NCI-H2081 (cell line): ENCODE measurements at regions not wholly inside any gene's neighbourhood (a gene's known extent, or its start where the extent isn't known, plus 50 kb on each side); places are given as distances from the start of the nearest gene placed in this dataset.

Source experiments
- DNase-seq, 2 experiments: peaks; one replicate each; lab custom pipeline; 2025; lab: John Stamatoyannopoulos, UW

DNA sequence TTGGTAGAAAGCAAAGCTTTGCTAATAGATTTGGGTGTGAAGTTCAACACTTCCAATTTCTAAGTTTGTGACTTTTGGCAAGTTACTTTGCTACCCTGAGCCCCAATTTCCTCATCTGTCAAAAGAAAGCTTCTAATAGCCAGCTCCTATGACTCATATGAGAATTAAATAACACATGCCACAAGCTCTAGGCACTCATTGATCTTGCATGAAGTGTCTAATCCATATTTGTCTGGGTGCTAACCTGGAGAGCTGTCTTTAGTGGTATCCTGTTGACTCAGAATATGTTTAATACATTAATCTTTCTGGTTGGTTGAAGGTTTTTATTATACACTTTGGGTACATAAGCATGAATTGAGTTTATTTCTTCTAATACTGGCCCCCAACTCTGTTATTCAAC lies 188.8 kb downstream of the POSTN start:
- DNase-seq: no peak

DNA sequence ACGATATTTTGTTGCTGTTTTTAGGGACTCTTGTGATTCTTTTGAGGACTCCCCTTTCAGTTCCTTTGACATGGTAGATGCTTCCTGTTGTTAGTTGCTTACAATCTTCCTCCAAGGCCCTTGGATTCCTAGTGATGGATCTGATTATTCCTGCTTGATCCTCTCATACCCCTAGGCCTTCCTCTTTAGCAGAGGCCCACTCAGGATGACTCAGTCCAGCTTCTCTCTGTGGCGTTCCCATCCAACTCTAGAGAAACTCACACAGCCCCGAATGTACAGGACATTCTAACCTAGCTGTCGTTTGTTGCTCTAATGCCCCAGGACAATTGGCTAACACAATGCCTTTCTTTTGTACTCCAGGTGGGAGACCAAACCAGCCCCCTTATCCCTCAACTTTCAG lies 191.4 kb downstream of the POSTN start:
- no peak for DNase-seq

DNA sequence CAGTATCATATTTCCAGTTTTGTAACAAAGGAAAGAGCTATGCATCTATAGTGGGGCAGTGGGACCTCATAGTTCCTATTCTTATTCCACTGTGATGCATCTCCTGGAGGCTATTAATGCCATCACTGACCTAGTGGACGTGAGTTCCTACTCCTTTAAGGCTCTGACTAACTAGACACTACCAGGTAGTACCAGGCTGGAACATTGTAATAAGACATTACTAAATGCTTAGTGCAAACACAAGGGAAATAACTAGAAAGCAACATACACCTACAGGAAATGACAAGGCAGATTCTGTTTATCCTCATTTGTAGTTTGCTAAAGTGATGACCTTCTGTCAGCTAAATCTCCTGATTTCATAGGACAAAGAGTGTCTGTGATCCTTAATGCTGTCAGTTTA lies 192.5 kb downstream of the POSTN start:
- DNase-seq: no peak

DNA sequence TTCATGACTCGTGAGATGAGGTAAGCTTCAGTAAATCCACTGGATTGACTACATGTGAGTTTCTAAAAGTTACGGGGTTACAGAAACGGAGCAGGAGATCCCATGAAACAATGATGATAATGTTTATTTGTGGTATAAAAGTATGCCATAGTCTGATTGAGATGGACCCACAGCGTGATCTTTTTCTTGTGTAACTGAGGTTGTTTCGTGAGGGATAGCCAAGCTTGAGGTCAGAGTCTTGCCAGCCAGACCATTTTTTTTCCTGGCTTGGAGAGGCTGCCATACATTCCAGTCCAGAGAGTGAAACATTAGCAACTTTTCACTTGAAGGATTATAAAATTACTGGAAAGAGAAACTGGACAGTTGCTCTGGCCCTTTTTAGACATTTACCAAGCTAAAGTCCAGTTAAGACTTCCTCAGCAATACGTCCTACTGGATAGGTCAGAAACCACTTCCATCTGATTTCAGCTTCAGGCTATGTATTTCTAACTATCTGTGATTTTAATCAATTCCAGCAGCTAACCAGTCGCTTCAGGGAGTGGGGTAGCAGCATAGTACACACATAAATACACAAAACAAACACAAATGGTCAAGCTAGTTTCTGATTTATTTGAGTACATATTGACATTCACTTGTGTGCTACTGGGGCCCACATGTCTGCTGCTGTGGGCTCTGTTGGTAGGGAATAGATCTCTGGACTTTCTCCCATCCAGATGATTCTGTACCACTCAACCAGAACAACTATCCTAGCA lies 194.6 kb downstream of the POSTN start:
- no peak for DNase-seq

DNA sequence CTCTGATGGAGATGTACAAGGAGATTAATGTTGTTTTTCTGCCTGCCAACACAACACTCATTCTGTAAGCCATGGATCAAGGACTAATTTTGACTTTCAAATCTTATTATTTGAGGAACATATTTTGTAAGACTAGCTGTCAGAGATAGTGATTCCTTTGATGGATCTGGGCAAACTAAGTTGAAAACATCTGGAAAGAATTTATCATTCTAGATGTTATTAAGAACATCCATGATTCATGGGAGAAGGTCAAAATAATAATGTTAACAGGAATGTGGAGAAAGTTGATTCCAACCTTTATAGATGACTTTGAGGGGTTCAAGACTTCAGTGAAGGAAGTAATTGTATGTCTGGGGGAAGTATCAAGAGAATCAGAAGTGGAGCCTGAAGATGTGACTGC lies 196.8 kb downstream of the POSTN start:
- DNase-seq: no peak

DNA sequence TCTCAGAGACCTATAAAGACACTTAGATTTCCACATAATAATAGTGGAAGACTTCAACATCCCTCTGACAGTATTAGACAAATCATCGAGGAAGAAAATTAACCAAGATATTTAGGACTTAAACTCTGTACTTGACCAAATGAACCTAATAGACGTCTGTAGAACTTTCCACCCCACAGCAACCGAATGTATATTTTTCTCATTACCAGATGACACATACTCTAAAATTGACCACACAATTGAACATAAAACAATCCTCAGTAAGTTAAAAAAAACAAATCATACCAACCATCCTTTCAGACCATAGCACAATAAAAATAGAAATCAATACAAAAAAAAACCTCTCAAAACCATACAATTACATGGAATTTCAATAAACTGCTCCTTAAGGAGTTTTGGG lies 201.0 kb downstream of the POSTN start:
- DNase-seq: no peak

DNA sequence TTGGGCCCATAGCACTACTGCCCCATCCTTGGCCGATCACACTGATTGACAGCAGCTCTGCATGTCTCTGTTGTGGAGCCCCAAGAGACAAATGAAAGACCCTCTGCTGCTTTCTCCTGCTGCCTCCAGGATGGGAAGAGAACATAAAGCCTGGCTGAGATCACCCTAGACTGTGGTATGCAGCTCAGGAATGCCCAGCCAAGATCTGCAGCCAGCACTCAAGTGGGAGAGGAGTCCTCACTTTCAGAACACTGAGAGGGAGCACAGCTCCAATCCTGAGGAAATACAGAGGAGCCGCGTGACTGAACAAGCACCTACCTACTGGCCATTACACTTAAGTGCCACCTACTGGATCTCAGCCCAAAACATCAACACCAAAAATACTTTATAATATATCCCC lies 203.0 kb downstream of the POSTN start:
- no peak for DNase-seq

DNA sequence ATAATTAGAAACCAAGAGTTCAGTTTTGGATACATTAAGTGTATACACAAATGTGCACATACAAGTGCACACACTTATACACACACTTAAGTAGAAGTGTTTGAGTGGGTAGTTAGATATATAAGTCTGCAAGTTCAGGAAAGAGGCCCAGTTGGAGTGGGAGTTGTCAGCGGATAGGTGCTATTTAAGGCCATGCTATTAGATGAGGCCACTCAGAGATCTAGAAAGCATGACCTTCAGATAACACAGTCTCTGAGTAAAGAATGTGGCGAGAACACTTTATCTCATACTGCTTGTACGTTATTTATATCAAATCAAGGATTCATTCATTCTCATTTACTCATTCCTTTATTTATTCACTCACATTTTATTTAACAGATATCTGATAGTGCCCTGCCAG lies 206.2 kb downstream of the POSTN start:
- DNase-seq: no peak

DNA sequence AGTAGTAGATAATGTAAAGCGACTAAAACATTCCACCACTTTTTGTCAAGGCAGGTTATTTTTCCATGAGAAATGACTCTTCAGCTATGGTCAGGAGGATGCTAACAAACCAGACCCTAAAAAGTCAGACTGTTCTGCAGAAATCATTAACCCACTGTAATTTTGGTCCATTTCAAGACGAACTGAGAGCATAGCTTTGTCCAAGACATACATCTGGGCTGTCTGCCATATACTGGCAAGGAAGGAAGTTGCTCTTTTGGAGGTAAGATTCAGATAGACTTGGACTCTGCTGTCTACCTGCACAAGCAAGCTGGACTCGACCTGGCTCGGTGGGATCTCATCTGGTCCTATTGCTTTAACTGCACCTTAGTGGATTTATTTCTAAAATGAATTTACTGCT lies 207.8 kb downstream of the POSTN start:
- DNase-seq: no peak

DNA sequence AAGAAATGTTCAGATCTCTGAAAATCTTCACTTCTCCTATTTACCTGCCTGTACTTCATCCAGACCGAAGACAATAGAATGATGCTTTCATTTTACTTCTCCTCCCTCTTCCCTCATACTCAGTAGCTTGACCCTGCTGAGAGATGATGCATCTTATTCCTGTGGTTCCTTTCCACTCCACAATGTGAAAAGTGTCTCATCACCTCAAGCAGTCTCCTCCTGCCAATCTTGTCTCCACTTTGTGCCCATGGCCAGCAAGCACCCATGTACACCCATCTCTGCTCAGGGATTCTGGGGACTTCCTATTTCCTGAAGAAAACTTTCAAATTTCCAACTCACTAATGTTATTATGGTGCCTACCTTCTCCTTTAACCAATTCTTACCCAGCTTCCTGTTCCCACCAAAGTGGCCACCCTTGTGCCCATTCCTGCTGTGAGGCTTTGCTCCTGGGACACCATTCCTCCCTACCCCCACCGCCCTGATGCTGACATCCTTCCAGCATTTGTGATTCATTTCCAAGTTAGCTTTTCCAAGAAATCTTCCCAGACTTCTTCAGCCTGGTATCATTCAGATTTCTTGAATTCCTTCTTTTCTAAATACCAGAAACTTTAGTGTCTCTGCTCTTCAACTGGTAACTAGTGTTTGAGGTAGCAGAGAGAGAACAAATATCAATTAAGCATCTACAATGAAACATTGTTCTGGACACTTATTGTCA lies 212.5 kb downstream of the POSTN start:
- no peak for DNase-seq

DNA sequence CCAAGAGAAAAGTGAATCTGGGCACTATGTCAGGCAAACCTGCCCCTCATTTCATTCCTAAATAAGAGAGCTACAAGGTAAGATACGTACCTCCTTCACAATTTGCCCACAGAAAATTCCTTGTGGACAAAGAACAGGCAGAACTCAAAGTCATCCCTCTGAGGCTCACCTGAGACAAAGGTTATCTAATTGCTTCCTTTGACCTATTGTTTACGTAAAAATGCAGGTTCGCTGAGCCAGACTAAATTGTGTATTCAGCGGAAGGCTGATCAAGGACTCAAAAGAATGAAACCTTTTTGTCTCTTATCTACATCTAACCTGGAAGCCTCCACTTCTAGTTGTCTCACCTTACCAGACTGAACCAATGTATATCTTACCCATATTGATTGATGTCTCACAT lies 213.3 kb downstream of the POSTN start:
- DNase-seq: no peak

DNA sequence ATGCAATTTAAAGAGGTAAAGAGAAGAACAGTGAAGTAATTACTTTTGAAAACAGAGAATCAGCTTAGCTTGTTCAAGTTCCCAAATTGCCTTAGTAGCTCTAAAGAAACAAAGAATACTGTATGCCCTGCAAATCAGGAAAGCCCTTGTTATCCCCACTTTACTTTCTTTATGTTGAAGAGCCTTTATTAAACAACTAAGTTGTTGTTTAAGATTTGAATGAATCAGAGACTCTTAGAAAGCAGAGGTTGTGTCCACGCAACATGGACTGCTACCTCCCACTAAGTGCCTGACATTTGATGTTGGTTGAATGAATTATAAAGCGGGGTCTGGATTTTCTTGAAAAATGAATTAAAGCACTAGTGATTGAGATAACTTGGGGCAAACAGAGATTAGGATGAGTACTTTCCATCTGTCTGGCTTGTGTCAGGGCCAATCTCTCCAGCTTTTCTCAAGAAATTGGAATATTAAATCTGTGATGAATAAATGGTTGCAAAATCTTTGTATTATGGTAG lies 214.7 kb downstream of the POSTN start:
- DNase-seq: no peak

DNA sequence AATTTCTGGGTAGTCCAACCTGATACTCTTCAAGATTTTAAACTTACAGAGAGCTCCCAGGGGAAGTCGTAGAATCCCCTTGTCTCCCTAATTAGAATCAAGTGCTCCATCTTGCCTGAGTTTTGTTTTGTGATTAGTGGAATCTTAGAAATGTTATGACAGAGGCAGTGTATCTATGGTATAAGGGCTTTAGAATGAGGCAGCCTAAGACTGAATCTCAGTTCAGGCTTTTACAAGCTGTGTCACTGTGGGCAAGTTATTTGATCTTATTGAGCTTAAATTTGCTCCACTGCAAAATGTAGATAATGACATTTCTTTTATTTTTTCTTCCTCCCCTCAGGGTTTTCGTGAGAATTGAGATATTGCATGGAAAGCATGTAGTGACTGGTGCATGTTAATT lies 215.5 kb downstream of the POSTN start:
- DNase-seq: no peak

DNA sequence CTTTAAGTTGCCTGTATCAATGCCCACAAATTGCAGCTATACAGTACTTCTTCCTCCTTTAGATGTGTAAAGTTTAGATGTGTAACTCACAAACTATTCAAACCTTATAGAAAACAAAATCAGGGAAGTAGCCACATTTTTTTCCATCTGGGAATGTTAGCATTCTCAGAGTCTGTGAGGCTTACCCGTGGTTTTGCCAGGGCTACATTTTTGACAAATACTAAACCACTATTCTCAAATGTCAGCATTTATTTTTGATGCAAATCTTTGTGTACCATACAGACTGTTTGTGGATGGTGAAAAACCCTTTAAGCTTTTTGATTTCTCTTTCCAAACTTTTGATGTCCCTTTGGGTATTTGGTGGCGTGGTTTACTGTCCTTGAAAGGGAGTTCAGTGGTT lies 216.4 kb downstream of the POSTN start:
- no peak for DNase-seq

DNA sequence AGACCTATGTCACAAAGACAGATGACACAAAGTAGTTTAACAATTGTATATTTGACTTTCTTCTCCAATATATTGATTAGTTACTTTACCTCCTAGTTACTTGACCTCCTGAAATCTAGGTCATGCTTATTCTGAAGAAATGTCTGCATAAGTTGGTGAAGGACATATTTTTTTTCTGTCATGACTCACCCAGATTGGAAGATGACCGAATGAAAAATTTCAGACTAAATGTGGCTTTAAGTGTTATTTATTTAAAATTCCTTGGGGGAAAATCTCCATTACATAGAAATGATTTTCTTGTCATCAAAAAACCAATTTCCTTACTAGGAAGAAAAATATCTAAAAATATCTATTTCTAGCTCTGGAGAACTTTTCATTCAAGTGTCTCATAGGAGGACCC lies 217.1 kb downstream of the POSTN start:
- DNase-seq: no peak

DNA sequence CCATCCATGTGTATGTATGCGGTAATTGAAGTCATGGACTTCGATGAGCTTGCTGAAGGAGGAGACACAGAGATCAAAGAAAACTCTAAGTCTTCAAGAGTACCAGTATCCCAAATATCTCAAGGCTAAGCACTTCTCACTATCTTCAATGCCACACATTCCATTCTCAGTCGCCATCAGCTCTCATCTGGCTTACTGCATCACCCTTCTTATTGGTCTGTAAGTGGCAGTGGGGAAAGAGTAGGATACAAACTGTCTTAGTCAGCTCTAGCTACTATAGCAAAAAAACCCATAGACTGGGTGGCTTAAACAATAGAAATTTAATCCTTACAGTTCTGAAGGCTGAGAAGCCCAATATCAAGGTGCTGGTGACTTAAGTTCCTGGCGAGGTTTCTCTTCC lies 218.7 kb downstream of the POSTN start:
- DNase-seq: no peak

DNA sequence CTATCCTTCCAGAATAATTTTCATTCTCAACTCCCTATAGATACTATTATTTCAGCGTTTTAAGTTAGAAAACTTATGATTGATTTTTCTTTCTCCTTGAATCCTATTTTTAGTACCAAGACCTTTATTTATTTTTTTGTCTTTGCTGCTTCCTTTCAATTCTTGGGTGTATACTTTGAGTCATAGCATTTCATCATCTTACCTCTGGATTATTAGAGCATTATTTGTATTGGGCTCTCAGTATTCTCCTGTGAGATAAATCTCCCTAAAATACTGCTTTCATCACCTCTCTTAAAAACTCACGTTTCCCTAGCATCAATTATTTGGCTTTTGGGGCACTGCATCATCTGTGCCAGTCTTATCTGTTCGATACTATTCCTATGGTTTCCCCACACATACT lies 222.8 kb downstream of the POSTN start:
- no peak for DNase-seq

DNA sequence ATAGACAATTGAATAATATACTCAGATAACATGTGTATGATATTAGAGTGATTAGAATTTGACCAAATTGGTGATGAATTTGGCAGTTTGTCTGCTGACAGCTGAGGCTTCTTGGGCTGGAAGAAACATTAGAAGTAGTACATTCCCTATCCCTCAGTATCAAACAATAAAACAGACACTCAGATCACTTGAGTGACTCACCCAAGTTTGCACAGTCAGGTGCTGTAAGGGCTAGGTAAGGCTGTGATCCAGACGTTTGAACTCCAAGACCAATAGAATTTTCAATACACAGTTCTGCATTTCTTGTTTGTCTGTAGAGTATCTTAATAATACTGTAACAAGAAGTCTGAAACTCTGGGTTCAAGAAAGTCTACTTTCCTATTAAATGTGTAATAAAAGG lies 223.5 kb downstream of the POSTN start:
- DNase-seq: no peak

DNA sequence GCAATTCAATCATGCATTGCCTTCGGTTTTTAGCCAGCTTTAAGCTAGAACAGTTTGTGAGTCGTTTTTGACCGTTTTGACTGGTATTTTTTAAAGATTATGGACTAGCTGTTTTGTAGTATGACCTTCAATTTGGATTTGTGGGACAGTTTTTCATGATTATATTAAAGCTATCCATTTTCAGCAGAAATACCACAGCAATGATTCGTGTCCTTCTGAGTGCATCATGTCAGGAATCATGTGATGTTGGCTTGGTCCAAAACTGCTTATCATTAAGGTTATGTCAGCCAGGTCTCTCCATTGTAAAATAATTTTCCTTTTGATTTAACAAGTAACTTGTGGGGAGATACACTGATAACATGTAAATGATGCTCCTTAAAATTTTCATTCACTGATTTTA lies 229.0 kb downstream of the POSTN start:
- no peak for DNase-seq

DNA sequence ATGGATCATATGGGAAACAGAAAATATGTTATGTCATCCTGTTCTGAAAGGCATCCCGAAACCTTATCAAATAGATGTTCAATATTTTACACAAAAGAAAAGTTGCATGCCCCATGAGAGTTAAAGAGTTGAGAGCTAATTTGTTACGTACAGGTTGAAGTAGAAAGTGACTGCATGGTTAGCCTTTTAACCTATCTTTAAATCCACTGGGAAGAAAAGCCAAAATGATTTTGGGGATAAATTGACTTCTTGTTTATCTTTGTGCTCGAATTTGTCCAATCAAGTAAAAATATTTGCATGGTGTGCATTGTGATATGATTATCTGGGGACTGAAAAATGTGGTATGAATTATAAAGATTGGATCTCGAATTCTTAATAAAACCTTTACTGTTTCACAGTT lies 230.1 kb downstream of the POSTN start:
- no peak for DNase-seq

DNA sequence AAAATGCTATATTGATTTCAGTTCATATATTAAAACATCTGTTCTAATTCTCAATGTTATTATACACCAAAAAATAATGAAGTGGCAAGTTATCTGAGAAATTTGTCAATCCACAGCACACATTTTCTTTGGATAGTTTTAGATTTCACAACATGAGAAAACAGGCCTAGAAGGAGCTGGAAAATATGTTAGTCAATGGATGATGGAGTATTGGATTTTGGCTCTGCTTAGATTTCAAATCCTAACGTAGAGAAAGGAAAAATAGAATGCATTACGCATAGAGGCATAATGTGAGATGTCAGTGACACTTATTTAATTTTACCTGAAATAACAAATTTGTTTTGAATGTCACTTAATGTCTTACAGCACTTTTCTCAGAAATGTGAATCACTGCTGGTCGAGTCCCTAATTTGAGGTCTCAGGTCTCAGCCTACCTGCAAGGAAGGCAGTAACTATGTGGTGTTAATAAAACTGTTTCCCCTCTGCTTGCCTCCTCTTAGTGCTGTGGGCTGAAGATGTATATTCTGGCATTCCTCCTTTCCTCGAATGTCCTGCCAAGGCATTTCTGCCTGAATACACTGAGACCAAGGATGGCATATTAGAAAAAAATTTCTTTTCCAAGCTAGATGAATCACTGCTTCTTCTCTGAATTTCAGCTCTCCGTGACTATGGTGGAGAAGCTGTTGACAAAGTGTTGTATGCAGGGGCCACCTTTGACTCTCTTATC lies 232.4 kb downstream of the POSTN start:
- no peak for DNase-seq

DNA sequence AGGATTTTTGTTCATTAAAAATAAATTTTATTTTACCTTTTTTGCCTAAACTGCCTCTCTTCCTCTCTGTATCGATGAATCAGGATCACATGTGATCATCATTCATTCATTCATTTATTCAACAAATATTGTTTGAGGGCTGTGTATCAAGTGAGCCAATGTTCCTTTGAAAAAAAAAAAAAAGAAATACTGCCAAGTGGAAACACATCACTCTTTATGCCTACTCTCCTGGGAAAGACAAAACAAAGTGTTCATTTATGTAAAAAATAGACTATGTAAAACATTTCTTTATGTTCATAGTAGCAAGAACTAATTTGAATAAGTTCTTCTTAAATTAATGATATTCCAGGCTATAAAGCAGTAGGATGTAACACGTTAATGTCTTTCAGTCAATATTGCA lies 233.1 kb downstream of the POSTN start:
- no peak for DNase-seq

DNA sequence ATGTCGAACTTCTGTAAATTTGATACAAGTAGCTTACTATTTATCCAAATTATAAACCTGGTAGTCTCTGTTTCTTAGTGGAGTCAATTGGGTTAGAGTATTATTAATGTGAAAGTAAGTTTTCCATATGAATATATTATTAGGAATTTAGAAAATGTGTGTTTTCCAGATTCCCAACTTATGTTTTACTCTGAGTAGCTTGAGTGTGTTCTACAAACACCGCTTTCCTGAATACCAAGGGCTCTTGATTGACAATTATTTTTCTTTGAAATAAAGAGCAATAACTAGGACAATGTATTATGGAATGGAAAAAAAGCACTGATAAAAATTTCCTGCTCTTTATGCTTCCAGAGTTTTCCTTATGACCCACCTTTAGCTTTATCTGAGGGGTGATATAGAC lies 233.6 kb downstream of the POSTN start:
- no peak for DNase-seq
